Esophagus muscularis mucosa (tissue), 4 donors: ENCODE measurements at regions not wholly inside any gene's neighbourhood (a gene's known extent, or its start where the extent isn't known, plus 50 kb on each side); places are given as distances from the start of the nearest gene placed in this dataset.

Experiments
- DNase-seq: peaks from one replicate; pipeline ENCODE4 v3.0.0-alpha.2; 2017; ENCODE audit errors: extremely low spot score
- H3K27ac ChIP-seq, 4 donors: fragments of 200-600 bp; sonication (generic); replicated peaks in 1 of 4; 1 replicate in 3 of 4; 2 replicates in 1 of 4; pipeline ENCODE4 v1.5.1; 2016 to 2019; ENCODE audit warnings: mild to moderate bottlenecking in 1 of 4
- H3K27me3 ChIP-seq, 4 donors: fragments of 200-600 bp; sonication (generic); one replicate each; pipeline versions ENCODE4 v1.5.1 to v1.6.0; 2016 to 2019
- H3K36me3 ChIP-seq, 4 donors: fragments of 200-600 bp; sonication (generic); one replicate each; pipeline ENCODE4 v1.5.1; 2016 to 2019
- H3K4me1 ChIP-seq, 4 donors: fragments of 200-600 bp; sonication (generic); one replicate each; pipeline ENCODE4 v1.5.1; 2016 to 2019
- H3K4me3 ChIP-seq, 4 donors: fragments of 200-600 bp; sonication (generic); 1 replicate in 2 of 4; 2 replicates in 2 of 4; pipeline ENCODE4 v1.5.1; 2016 to 2019; ENCODE audit warnings: mild to moderate bottlenecking in 4 of 4, moderate library complexity in 1 of 4
- H3K9me3 ChIP-seq, 4 donors: fragments of 200-600 bp; sonication (generic); 1 replicate in 3 of 4; 2 replicates in 1 of 4; pipeline ENCODE4 v1.5.1; 2016 to 2019
- EP300 ChIP-seq: sonication (generic); formaldehyde crosslinking; IDR thresholded peaks from one replicate; pipeline ENCODE4 v1.6.1; 2017; ENCODE audit warnings: antibody characterized with exemption
- POLR2A ChIP-seq: fragments of 450-650 bp; IDR thresholded peaks from one replicate; pipeline ENCODE4 v1.6.1; 2017; ENCODE audit warnings: antibody characterized with exemption, moderate library complexity, mild to moderate bottlenecking, low read depth
- POLR2AphosphoS5 ChIP-seq, 2 donors: sonication (generic); formaldehyde crosslinking; IDR thresholded peaks; one replicate each; pipeline ENCODE4 v1.6.1; 2017; ENCODE audit warnings: antibody characterized with exemption in 2 of 2
- WGBS: methylation state at CpG from one replicate; pipeline ENCODE4 v1.1.5; 2018; 5-methylcytosine and 5-hydroxymethylcytosine counted together
- intact Hi-C: fragments of 100-400 bp; cut with DNase I; formaldehyde crosslinking; loops from one replicate; pipeline ENCODE4 v1.15.1; 2023
- TF ChIP-seq, protein P1 (sequence below), 3 experiments: fragments of 200-600 bp in 2 of 3; fragments of 450-650 bp in 1 of 3; sonication (generic) in 2 of 3; IDR thresholded peaks; one replicate each; pipeline ENCODE4 v1.5.1; 2017 to 2019; ENCODE audit warnings: antibody characterized with exemption in 3 of 3, mild to moderate bottlenecking in 2 of 3, moderate library complexity in 1 of 3

DNA sequence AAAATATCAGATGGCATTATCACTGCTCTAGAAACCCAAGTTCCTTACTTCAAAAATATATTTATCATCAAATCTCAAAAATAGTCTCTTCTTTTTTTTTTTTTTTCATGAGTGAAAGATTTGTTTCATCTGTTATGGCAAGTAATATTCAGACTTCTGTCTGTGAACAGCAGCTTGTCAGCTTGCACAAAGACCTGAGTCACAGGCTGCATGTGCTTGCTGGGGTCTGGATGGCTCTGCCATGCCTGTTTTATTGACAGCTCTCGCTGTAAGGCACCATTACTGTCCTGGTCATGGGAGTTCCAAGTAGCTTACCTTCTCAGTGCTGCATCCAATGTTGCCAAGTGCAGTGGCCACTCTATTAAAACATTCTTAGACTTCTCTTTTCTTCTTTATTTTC lies 456.4 kb downstream of the GADD45G start:
- Histone ChIP-seq H3K36me3 (no peaks in the 10 kb centered on the region), H3K27ac (no peak overlapping the region), H3K4me3 (no peak overlapping the region), H3K27me3 (no peaks in the 10 kb centered on the region), H3K4me1 (peaks cover 0 to 3% (median 0%) of the 10 kb centered on the region in 4 donors), H3K9me3 (no peaks in the 10 kb centered on the region)
- DNase-seq, result no peak
- TF ChIP-seq, protein P1, sequence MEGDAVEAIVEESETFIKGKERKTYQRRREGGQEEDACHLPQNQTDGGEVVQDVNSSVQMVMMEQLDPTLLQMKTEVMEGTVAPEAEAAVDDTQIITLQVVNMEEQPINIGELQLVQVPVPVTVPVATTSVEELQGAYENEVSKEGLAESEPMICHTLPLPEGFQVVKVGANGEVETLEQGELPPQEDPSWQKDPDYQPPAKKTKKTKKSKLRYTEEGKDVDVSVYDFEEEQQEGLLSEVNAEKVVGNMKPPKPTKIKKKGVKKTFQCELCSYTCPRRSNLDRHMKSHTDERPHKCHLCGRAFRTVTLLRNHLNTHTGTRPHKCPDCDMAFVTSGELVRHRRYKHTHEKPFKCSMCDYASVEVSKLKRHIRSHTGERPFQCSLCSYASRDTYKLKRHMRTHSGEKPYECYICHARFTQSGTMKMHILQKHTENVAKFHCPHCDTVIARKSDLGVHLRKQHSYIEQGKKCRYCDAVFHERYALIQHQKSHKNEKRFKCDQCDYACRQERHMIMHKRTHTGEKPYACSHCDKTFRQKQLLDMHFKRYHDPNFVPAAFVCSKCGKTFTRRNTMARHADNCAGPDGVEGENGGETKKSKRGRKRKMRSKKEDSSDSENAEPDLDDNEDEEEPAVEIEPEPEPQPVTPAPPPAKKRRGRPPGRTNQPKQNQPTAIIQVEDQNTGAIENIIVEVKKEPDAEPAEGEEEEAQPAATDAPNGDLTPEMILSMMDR (IDR thresholded peaks at IDR 0.05), result no peak
- no peak for TF ChIP-seq POLR2A
- TF ChIP-seq POLR2AphosphoS5 (IDR thresholded peaks at IDR 0.05), result no peak
- intact Hi-C loops, result no loop called here
- 89% methylated on average over 1 of the region's 1 CpG for WGBS

DNA sequence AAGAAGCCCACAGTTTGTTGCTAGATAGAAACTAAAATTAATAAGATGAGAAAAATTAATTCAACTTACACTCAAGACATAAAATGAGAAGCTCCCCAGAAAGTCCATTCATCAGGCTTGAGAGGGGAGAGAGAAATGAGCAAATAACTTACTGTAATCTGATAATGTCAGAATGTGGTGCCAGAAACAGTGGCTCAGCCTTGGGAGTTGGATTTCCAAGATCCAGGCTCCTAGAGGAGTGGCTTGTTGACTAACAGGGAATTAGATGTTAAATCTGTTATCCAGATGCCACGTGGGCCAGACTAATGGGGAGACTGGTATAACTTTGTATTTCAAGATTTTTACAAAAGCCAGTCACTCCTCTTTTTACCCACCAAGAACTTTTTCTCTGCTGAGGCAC lies 458.2 kb downstream of the GADD45G start:
- Histone ChIP-seq H3K4me1 (peaks cover 0 to 7% (median 0%) of the 10 kb centered on the region in 4 donors), H3K27me3 (no peaks in the 10 kb centered on the region), H3K9me3 (no peaks in the 10 kb centered on the region), H3K36me3 (no peaks in the 10 kb centered on the region), H3K27ac (no peak overlapping the region), H3K4me3 (no peak overlapping the region)
- no peak for DNase-seq
- WGBS, result 91% methylated on average over 1 of the region's 1 CpG
- intact Hi-C loops, result no loop called here
- TF ChIP-seq POLR2A, result no peak
- no peak for TF ChIP-seq POLR2AphosphoS5 (IDR thresholded peaks at IDR 0.05)
- TF ChIP-seq, protein P1 (IDR thresholded peaks at IDR 0.05), result no peak
- no peak for TF ChIP-seq EP300

DNA sequence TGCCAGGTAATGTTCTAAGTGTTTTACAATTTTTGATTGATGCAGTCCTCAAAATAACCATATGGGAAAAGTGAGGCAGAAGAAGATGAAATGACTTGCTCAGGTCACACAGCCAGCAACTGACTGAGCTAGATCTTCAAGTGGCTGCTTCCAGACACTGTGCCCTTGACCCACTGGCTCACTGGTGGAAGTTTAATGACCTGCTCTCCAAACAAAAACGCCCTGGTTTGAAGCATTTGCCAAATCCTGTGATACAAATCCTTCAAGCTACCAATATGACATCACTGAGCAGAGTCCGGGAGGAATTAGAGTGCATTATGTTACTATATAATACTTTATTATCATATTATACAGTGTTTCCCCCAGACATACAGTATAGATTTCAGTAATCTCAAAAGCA lies 459.4 kb downstream of the GADD45G start:
- Histone ChIP-seq H3K4me3 (no peak overlapping the region), H3K27me3 (no peaks in the 10 kb centered on the region), H3K27ac (no peak overlapping the region), H3K4me1 (peaks cover 0 to 7% (median 0%) of the 10 kb centered on the region in 4 donors), H3K9me3 (no peaks in the 10 kb centered on the region), H3K36me3 (no peaks in the 10 kb centered on the region)
- intact Hi-C loops, result no loop called here
- peak; percentile 62 for DNase-seq
- 63% methylated on average over 2 of the region's 2 CpGs for WGBS
- no peak for TF ChIP-seq POLR2A

DNA sequence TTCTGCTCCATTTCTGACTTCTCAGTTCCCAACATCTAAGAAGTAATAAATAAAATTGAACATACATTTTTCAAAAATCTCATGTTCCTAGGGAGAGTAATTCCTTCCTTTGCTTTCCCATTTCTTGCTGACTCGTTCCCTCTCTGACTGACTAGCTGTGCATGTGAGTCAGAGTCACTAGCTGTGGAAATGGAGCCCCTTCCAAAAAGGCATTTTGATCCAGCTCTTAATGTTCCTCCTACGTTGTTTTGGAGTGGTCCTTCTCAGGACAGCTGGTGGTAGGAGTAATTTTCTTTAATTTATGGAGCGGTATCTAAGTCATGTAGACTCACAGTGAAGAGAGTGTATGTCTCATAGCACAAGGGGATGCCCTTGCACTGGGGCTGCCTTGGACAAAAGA lies 460.2 kb downstream of the GADD45G start:
- TF ChIP-seq POLR2A, result no peak
- no peak for TF ChIP-seq POLR2AphosphoS5 (IDR thresholded peaks at IDR 0.05)
- TF ChIP-seq, protein P1 (IDR thresholded peaks at IDR 0.05), result no peak
- TF ChIP-seq EP300, result no peak
- Histone ChIP-seq H3K9me3 (no peaks in the 10 kb centered on the region), H3K4me1 (peaks cover 0 to 7% (median 0%) of the 10 kb centered on the region in 4 donors)

GRCh38 chr9:90065851-90066250 lies 461.0 kb downstream of the GADD45G start:
- Histone ChIP-seq H3K4me3 (no peak overlapping the region), H3K4me1 (peaks cover 0 to 7% (median 0%) of the 10 kb centered on the region in 4 donors), H3K36me3 (no peaks in the 10 kb centered on the region), H3K27ac (no peak overlapping the region), H3K9me3 (no peaks in the 10 kb centered on the region), H3K27me3 (no peaks in the 10 kb centered on the region)
- intact Hi-C loops, result no loop called here
- peak; percentile 24 for DNase-seq
- TF ChIP-seq EP300 (no peak), POLR2A (no peak), POLR2AphosphoS5 (IDR thresholded peaks at IDR 0.05) (no peak)
- TF ChIP-seq, protein P1 (IDR thresholded peaks at IDR 0.05), result no peak
- WGBS, result 89% methylated on average over 2 of the region's 2 CpGs

More for the DNA sequence above, 460.2 kb downstream of the GADD45G start:
- no peaks in the 10 kb centered on the region for H3K36me3 ChIP-seq
- no peak overlapping the region for H3K27ac ChIP-seq
- intact Hi-C loops, result no loop called here
- DNase-seq, result peak; percentile 57
- no peaks in the 10 kb centered on the region for H3K27me3 ChIP-seq
- H3K4me3 ChIP-seq, result no peak overlapping the region
- 76% methylated on average over 3 of the region's 3 CpGs for WGBS
